Astrocyte of the spinal cord (primary cell): ENCODE measurements at regions not wholly inside any gene's neighbourhood (a gene's known extent, or its start where the extent isn't known, plus 50 kb on each side); places are given as distances from the start of the nearest gene placed in this dataset.
"Not testable (repeated sequence)": the region's sequence is repeated elsewhere in the genome, so short reads cannot be mapped to it uniquely, and the experiment has no call there.

ENCODE experiments used
- DNase-seq: peaks from one replicate; pipeline ENCODE4 v3.0.0; 2011; ENCODE audit warnings: low read depth, low spot score
- H3K4me3 ChIP-seq: 2 replicates; pipeline ENCODE4 v1.5.1; 2011; ENCODE audit warnings: low read depth, mild to moderate bottlenecking, low read length, moderate library complexity
- CTCF ChIP-seq: IDR thresholded peaks from 2 replicates; pipeline ENCODE4 v1.5.1; 2012; ENCODE audit warnings: low read depth, mild to moderate bottlenecking, low read length, inconsistent platforms
- in situ Hi-C: cut with HindIII; loops from 2 replicates; pipeline ENCODE4 v1.10.0; 2017; ENCODE audit warnings: low sequenced_read_pairs

- in situ Hi-C loops, H3K4me3 ChIP-seq: not testable (repeated sequence)
- DNase-seq, result peak; percentile 1
- TF ChIP-seq CTCF, result peak; percentile 7
Measured at GRCh38 chr1:121019715-121020349, 130.3 kb downstream of the PPIAL4A start.

- peak; percentile 60 for DNase-seq
- in situ Hi-C loops, result not testable (repeated sequence)
- H3K4me3 ChIP-seq, result peak overlapping the region; percentile 39
Measured at GRCh38 chr1:121020350-121021236, 131.0 kb downstream of the PPIAL4A start.

DNA sequence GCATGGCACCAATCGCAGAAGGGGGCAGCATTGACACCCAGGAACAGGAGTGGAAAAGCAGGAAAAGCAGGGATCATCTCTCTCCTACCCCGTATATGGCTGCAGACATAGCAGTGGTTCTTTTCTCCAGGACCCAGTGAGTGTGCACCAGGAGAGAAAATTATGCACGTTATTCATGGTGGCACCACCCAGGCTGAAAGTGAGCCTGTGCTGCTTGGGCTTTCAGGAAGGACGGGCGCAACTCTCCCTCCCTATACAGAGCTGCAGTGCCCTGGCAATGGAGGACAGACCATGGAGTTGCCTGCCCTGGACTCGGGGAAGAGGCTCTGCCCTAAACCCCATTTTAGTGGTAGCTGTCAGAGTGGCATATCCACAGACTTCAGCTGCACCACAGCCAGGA is 132.1 kb downstream of the PPIAL4A start:
- in situ Hi-C loops, H3K4me3 ChIP-seq, DNase-seq: not testable (repeated sequence)

DNA sequence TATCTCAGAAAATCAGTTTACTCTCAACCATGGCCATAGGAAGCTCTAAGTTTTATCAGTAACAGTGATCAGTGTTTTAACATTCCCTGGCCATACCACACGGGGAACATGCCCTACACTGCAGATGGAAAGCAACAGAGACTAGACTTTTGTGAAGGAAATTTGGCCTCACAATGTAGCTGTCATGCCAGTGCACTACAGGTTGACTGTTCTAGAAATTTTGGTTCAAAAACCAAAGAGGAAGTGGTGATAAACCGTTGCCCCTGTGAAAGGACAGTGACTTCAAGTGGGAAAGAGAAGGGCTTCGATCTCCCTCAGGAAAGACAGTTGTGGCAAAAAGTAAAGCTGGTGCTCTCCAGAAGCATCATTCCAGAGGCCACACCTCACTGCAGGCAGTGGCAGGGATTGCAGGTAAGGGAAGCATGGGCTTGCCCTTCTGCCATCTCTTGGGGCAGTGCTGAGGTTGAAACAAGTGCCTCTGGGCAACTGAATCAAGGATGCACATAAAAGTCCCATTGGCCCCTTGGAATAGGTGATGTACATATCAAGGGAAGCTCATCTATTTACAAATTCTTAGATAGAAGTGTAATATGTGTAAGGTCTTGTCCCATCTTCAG is 143.4 kb downstream of the PPIAL4A start:
- DNase-seq, H3K4me3 ChIP-seq, in situ Hi-C loops: not testable (repeated sequence)

DNA sequence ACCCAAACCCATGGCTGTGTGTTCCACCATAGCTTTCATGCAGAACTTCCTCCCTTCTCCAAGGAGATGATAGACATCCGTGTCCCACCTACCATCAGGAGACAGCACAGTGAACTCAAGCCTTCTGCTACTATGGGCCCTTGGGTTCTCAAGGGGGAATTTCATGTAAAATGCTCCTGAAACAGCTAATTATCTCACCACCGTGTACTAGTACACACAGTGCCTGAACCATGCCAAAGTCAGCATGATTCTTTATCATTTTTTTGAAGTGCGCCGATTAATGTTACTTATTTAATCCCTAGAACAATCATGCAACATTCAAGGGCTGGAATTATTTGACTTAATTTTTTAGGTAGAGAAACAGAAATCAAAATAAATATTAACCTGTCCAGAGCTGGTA is 147.2 kb downstream of the PPIAL4A start:
- DNase-seq, H3K4me3 ChIP-seq, in situ Hi-C loops: not testable (repeated sequence)

GRCh38 chr1:121040974-121041373 is 143.2 kb downstream of the FAM72B start:
- in situ Hi-C loops, DNase-seq, H3K4me3 ChIP-seq: not testable (repeated sequence)

GRCh38 chr1:121041497-121041896 is 142.6 kb downstream of the FAM72B start:
- DNase-seq, H3K4me3 ChIP-seq, in situ Hi-C loops: not testable (repeated sequence)

DNA sequence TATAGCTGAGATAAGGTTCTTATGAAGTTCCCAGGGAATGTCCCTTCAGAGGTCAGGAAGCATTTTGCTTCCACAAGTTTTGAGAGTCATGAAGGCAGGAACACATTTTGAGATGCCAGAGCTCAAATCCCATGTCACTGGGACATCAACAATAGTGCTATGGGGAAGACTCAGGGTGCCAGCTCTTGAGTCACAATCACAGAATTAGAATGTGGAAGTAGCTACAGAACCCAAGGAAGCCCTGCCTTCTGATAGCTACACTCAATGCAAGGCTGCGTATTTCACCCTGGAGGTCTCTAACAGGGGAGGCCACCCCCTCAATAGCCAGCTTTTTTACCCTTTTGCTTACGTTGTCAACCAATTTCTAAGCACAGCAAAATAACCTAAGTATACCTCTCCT is 141.3 kb downstream of the FAM72B start:
- not testable (repeated sequence) for DNase-seq, H3K4me3 ChIP-seq

GRCh38 chr1:121048293-121048752 is 135.8 kb downstream of the FAM72B start:
- in situ Hi-C loops, H3K4me3 ChIP-seq, DNase-seq: not testable (repeated sequence)

More for the DNA sequence above, 141.3 kb downstream of the FAM72B start:
- in situ Hi-C loops, result not testable (repeated sequence)

DNA sequence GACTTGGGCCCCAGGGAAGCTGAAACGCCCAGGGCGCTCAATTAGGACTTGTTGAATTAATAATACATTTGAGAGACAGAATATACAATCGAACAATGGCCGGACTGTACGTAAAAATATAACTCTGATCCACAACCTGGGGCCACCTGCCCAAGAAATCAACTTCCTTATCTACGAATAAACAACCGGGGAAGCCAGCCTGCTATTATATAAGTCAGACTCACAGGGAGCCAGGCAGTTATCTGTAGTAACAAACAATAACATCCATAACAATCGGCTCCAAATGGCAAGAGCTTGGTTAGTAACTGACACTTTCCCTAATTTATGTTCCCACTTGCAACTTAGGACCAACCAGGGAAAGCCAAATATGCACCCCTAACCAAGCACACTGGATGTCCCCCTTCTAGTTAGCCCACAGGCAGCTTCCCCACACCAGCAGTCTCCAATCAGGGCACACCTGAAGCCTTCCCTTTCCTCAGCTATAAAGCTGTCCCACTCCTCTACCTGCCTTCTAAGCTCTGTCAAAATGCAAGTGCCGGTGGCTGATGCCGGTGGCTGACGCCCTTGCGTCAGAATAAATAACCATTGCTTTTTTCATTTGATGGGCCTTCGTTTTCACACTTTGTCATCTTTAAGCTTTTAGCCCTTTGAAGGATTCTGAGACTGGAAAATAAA is 135.2 kb downstream of the FAM72B start:
- DNase-seq, in situ Hi-C loops, H3K4me3 ChIP-seq: not testable (repeated sequence)

GRCh38 chr1:121050097-121050496 is 134.0 kb downstream of the FAM72B start:
- DNase-seq, H3K4me3 ChIP-seq, in situ Hi-C loops: not testable (repeated sequence)

DNA sequence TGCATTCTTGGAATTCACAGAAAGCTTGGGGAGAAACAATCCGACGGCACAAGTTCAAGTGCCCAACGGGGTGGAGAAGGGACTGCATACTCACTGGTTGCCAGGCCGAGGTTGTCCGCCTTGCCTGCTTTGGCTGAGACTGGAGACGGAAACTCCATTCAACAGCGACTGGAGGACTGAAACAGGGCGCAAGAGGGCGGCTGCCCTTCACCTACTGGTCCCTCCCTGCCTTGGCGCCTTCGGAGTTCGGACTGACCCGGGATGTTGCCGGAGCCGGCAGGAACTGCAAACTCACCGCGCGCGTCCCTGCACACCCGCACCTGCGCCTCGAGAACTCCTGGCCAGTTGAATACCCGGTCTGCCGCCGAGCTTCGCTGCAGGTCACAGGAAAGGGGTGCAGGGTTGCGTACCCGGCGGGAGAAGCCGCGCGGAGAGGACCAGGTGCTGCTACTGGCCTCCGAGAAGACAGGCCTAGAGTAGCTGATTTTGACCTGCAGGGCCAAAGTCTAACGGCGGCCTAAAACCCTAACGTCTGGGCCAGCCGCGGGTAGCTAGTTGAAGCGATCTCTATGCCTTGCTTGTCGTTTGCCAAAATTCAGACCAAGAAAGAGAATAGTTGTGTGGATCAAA is 132.9 kb downstream of the FAM72B start:
- in situ Hi-C loops, H3K4me3 ChIP-seq, DNase-seq: not testable (repeated sequence)

GRCh38 chr1:121052081-121052660 is 132.0 kb downstream of the FAM72B start:
- in situ Hi-C loops, DNase-seq, H3K4me3 ChIP-seq: not testable (repeated sequence)

GRCh38 chr1:121054928-121055327 is 129.2 kb downstream of the FAM72B start:
- in situ Hi-C loops, DNase-seq, H3K4me3 ChIP-seq: not testable (repeated sequence)

DNA sequence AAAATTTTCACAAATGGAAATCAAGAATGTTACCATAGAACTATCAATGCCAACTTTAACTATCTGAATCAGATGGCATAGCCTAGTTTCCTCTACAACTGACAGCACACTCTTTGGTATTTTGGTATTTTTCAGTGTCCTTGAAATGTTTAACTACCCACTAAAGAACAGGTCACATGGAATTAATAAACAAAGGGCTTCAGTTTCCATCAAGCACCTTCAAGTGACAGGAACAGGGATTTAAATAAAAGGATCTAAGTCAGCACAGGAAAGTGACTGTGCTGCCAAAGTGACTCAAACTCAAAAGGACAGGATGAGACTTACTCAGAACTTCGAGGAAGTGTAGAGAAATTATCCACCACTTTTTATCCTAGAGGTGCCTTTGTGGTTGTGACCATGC is 117.2 kb downstream of the FAM72B start:
- H3K4me3 ChIP-seq, in situ Hi-C loops, DNase-seq: not testable (repeated sequence)
